Fibroblast of the aortic adventitia (primary cell): ENCODE measurements at regions not wholly inside any gene's neighbourhood (a gene's known extent, or its start where the extent isn't known, plus 50 kb on each side); places are given as distances from the start of the nearest gene placed in this dataset.

Experiments
- DNase-seq: peaks from one replicate; pipeline ENCODE4 v3.0.0-alpha.2; 2010; ENCODE audit warnings: low read depth
- H3K4me3 ChIP-seq: 2 replicates; pipeline ENCODE4 v1.5.1; 2011; ENCODE audit warnings: low read depth, mild to moderate bottlenecking, control low read depth, low read length, moderate library complexity
- TF ChIP-seq, protein P1 (sequence below): IDR thresholded peaks from 2 replicates; pipeline ENCODE4 v1.5.1; 2011; ENCODE audit warnings: mild to moderate bottlenecking, low read length, control low read depth, inconsistent platforms; ENCODE audit not compliant: insufficient read depth

DNA sequence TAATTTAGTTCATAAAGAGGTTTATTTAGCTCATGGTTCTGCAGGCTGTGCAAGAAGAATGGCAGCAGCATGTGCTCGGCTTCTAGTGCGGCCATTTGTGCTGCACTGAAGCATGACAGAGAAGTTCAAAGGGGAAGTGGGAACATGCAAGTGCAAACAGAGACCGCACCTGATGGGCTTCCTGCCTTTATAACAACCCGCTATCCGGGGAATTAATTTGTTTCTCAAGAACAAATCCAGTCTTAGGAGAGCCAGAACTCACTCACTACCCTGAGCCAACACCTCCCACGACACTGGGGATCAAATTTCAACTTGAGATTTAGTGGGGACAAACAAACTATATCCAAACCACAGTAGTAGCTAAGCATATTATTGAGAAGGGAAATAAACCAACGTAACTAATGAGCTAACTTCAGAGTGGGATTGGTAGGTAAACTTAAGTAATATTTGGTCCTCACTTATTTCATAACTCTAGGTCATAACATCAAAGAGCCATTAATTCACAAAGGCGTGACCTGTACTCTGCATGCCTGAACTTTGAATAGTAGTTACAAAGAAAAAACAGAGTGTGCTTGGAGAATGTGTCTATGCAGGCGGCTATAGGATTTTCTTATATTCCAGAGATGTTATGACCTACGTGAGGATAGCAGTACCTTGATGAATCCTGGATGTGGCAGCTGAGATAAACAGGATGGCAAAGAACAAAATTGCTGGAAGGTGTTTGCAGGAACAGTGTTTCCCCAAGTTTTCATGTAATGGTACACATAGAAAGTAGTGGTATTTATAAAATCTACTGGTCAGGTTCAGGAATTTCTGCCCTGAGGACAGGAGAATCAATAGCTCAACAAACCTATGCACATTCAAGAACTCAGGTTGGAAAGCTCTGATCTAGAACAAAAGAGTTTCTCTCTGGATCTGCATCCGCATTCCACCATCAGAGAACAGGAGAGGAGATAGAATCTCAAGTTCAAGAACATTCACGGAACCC lies 845.9 kb upstream of the ID2 start:
- no peak for DNase-seq
- TF ChIP-seq, protein P1, sequence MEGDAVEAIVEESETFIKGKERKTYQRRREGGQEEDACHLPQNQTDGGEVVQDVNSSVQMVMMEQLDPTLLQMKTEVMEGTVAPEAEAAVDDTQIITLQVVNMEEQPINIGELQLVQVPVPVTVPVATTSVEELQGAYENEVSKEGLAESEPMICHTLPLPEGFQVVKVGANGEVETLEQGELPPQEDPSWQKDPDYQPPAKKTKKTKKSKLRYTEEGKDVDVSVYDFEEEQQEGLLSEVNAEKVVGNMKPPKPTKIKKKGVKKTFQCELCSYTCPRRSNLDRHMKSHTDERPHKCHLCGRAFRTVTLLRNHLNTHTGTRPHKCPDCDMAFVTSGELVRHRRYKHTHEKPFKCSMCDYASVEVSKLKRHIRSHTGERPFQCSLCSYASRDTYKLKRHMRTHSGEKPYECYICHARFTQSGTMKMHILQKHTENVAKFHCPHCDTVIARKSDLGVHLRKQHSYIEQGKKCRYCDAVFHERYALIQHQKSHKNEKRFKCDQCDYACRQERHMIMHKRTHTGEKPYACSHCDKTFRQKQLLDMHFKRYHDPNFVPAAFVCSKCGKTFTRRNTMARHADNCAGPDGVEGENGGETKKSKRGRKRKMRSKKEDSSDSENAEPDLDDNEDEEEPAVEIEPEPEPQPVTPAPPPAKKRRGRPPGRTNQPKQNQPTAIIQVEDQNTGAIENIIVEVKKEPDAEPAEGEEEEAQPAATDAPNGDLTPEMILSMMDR, result no peak
- no peak overlapping the region for H3K4me3 ChIP-seq

DNA sequence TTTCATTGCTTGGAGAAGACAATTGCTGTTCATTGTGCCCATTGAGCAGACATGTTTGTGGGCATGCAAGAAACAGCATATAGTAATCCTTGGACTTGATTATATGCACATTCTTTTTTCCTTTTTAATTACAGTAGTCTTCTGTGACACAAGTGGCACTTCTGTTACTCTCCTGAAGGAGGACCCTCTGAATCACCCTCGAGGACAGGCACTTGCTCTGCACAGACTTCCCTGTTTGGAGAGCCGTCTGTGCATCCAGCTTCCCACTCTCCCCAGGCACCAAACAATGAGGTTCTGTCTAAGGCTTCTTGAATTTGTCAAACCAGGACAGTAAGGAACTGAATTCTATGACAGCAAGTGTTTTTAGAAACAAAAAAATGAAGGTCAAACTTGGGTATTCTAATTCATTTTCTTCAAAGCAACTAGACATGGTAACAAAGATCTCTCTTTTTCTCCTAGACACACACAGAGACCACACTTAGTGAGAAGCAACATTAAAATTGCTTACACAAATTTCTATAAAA lies 844.6 kb upstream of the ID2 start:
- H3K4me3 ChIP-seq, result no peak overlapping the region
- TF ChIP-seq, protein P1, result no peak
- DNase-seq, result no peak

DNA sequence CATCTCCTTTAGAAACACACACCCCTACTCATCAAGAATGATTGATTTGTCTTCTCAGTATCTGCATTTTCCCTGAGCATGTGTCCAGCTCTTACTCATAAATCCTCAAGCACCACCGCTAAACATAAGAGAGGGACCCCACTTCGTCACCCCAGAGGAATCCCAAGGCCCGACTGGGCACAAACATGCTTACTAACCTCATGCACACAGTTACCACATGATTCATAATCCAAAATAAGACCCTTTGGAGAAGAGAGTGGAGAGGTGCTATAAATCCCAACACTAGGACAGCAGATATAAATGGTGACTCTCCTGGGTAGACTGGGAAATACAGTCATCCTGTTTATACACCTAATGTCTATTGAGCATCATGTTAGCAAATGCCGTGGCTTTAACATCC lies 843.2 kb upstream of the ID2 start:
- no peak overlapping the region for H3K4me3 ChIP-seq
- DNase-seq, result no peak
- TF ChIP-seq, protein P1, result no peak

DNA sequence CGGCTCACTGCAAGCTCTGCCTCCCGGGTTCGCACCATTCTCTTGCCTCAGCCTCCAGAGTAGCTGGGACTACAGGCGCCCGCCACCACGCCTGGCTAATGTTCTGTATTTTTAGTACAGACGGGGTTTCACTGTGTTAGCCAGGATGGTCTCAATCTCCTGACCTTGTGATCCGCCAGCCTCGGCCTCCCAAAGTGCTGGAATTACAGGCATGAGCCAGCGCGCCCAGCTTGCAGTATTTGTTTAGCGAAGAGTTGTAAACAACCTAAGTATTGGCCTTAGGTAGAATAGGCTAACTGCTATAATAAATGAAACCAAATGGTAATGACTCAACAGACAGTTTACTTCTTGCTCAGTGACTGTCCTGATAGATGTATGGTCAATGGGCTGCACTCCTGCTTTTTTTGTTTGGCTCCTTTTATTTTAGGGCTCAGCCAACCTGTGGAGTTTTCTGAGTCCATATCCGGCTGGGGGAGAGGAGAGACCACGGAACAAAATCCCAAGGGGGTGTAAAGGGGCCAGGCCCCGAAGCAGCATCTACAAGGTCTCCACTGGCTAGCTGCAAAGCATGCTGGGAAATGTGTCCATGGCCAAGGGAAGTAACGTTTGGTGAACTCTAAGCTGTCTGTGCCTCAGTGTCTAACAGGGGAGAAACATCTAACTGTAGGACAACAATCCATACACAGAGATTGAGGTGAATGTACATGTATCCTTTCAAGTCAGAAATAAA lies 841.0 kb upstream of the ID2 start:
- DNase-seq, result no peak
- H3K4me3 ChIP-seq, result no peak overlapping the region
- TF ChIP-seq, protein P1, result no peak

DNA sequence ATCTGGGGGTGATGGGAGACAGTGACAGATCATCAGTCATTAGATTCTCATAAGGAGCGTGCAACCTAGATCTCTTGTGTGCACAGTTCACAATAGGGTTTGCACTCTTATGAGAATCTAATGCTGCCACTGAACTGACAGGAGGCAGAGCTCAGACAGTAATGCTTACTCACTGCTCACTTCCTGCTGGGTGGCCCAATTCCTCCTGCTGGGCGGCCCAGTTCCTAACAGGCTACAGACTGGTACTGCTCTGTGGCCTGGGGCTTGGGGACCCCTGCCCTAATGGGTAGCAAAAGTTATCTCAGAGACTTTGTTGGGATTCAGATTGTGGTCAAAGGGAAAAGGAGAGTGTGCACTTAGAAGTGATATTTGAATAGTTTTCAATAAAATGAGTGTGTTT lies 840.1 kb upstream of the ID2 start:
- TF ChIP-seq, protein P1, result no peak
- no peak overlapping the region for H3K4me3 ChIP-seq
- DNase-seq, result no peak

DNA sequence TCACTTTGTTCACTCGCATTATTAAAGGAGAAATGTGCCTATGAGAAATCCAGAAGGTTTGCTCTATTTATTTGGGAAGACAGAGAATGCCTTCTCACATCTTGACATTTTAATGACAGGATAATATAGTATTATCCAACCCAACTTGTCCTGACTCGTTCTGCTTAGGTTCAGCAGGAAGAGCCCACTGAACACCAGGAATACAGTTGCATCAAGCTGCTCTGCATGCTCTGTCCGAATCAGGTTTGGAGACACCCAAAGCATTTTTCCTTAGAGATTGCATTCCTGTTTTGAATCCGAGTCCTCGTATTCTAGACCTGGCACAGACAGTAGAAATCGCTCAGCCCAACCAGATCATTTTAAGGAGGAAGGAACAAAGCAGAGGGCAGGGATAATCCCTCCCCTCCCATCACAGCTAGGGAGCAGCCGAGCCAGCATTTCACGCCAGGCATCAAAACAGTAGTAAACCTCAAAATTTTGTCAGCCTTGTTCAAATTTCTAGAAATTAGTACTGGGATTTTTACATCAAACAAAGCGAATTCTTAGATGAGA lies 837.4 kb upstream of the ID2 start:
- no peak overlapping the region for H3K4me3 ChIP-seq
- peak; percentile 72 for DNase-seq
- TF ChIP-seq, protein P1, result no peak
